ENCODE measurements at regions not wholly inside any gene's neighbourhood (a gene's known extent, or its start where the extent isn't known, plus 50 kb on each side); places are given as distances from the start of the nearest gene placed in this dataset.
A peak's percentile ranks its signal among the peaks of the same experiment; 100 is the strongest.

DNA sequence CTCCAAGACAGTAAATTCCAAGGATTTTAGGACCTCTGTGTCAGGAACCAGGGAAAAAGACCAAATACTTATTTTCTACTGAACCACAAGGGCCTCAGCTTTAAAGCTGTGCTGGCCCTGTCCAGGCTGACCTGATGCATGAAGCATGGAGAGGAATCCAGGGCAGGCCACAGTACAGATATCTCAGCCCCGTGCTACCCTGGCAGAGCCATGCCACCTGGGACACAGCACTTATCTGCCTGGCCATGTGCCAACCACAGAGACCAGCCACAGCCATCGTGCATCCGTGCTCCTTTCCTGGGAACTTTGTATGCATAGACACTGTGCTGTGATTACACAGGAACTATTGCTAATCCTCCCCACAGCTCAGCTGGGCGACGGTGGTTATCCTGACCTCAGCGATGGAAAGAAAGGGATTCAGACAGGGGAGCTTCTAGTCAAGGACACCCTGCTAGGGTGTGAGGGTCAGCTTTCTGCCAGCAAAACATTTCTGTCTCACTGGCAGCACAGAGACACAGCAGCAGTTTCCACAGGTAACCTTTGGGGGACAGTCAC is 687.4 kb upstream of the ID2 start:
- peak; percentile 45 for DNase-seq

DNA sequence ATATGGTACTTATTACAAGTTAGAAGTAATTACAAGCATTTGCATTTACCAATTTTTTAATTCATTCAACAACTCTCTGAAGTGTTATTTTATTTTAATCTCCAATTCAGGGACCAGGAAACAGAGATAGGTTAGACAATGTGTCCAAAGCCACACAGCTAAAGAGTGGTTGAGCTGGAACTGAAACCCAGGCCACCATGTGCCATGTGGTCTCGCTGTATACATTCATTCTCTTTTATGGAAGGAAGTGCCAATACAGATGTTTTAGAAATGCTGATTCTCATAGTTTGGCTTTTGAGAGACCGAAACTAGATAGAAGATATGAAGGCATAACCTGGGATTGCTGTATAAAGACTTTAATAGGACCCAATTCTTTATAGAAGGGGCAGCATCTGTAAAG is 684.6 kb upstream of the ID2 start:
- no peak for DNase-seq

DNA sequence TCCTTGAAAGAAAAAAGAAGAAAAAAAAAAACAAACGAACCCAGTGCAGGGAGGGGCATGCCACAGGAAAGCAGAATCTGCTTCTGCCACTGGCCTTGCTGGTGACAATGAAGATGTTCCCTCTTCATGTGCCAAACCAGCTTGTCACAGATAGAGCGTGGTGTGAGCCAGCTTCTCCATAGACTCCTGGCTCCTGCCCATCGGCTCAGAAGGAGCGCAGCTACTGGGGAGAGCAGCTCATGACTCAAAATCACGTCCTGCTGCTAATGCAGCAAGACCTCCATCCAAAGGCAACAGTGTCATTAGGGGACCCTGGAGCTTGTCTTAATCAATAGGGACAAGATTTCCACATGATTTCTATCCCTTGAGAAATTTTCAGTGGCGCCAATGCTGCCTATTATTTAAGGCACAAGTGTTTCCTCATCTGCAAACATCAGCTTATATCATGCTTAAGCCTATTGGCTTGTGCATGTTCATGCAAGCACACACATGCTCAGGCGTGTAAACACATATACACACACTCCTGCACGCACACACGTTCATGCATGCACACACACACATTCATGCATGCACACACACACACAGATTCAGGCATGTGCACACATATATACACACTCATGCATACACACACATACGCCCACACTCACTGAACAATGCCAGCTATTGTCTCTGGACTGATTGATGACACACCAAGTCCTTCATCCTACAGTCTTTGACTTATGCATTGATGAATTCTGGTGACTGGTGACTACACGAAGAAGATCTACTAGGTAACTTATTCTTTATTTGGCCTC is 682.0 kb upstream of the ID2 start:
- no peak for DNase-seq

DNA sequence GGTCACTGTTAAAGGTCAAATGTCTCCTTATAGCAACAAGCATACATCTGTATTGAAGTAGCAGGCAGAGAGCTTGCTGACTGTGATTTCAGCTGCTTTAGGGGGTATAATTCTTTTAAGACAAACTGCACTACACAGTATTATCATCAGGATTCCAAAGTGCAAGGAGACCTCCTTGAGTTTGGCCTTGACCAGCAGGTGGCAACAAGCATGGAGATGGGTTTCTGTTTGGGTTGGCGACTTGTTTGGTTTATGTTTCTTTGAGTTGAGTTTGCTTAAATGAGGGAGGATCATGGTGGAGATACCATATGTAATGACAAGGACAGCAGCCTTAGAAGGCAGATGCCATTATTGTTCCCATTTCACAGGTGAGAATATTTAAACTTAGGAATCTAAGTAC is 681.0 kb upstream of the ID2 start:
- no peak for DNase-seq

DNA sequence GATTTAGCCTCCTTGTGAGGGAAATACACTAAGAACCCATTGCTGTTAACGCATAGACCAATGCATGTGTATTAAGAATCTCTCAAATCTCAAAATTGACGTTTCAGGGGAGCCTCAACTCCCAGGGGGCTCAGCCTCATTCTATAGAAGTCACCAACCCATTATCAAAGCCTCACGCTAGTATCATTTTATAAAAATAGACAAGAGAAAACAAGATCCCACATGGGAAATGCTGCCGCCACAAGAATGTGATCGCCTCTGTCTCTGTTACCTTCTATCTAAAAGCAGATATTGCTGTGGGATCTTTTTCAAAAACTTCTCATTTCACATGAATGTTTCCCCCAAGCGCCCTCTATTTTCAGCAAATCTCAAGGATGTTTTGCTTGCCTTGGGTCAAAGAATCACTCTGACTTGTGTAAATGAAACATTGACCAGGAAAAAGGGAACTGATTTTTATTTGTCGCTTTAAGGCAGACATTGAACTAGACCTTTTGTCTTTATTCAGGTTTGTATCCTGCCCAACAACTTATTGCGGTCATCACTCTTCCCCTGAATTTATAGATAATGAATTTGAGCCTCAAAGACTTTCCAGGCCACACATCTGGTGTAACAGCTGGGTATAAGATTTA is 679.0 kb upstream of the ID2 start:
- no peak for DNase-seq

DNA sequence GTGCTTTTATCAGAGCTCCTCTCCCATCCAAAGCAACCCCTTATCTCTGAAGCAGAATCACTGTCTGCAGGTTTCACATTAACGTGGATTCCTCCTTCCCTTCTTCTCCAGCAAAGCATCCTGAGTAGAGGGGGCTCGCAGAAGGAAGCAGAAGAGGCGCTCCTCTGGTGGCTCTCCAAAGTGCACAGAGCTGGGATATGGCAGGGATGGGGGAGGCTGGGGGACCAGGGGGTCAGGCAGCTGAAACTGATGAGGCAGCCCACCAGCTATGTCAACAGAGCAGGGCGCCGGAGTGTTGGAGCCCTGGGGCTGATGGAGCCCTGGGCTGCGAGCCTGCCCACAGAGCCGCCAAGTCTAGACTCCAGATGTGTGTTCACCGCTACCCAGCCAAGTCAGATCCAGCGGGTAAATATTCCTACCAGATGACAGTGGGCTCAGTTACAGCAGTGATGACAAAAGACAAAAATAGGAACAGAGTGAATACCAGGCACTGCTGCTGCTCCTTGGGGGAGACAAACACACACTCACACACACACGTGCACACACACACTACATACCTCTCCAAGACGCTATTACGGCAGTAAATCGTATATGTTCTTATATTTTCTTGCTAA is 678.3 kb upstream of the ID2 start:
- DNase-seq: no peak

DNA sequence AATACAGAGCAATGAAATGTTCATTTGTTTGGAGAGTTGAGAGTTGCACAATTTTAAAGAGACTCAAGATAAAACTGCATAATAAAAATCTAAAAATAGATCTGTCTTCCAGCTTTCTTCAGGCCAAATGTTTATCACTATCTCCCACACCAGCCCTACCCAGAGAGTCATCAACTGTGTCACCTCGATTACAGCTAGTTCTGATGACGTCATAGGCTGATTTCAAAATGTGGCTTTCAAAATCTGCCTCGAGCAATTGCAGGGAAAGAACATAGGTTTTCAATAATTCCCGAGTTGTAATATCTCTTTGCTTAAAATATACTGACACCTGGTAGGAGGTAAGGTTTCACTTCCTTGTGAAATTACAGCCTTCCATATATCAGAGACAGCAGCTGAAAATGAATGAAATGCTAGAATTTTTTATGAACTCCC is 677.6 kb upstream of the ID2 start:
- DNase-seq: no peak

DNA sequence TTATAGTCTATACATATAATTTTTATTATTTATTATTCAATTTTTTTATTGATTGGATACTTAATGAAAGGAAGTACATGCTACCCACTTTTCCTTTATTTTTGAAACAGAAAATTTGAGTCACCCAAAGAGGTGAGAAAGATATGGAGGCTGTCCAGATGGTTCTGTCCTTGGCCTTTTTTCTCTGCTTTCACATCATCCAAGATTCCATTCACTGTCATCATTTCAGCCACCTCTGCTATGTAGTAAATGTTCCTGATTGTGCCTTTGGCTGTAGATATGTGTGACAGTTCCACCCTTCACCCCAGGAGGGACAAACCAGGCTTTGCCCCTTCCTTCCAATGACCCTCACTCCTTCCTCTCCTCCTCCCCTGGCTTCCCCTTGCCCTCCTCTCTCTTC is 675.7 kb upstream of the ID2 start:
- no peak for DNase-seq

DNA sequence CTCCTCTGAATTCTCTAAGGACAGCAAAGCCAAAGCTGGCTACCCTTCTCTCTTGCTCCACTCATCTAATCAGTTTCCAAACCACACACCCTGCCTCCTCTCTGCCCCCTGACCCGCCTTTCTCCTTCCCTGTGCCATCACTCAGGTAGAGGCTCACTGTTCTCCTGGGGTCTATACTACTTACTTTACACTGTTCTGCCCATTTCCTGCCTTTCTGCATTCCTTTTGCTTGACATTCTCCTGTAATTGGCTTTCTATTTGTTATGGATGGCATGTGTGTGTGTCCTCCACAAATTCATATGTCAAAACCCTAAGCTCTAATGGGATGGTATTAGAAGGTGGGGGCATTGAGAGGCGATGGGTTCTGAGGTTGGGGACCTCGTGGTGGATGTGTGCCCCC is 675.2 kb upstream of the ID2 start:
- DNase-seq: no peak

DNA sequence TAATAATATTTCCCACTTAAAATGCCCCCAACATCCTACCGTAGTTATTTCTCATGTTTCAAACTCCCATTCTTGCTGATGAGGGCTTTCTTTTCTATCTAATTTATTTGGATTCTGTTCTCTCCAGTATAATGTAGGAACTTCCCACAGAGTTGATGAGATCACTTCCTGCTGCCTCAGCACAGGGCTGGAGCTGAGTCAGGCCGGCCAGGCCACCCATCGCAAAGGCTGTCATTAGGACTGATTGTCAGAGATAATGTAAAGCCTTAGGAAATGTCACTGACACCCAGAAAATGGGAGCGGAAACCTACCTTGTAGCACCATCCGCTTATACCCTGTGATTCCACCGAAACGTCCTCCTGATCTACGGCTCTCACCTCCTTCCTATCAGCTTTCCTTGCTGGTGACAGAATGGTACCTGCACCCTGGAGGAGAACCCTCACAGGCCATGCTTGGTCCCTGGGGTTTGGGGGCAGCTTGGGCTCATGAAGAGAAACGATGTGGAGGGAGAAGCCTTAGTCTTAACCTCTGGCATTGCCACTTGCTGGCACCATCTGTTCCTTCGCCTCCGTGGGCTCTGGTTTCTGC is 672.8 kb upstream of the ID2 start:
- no peak for DNase-seq

DNA sequence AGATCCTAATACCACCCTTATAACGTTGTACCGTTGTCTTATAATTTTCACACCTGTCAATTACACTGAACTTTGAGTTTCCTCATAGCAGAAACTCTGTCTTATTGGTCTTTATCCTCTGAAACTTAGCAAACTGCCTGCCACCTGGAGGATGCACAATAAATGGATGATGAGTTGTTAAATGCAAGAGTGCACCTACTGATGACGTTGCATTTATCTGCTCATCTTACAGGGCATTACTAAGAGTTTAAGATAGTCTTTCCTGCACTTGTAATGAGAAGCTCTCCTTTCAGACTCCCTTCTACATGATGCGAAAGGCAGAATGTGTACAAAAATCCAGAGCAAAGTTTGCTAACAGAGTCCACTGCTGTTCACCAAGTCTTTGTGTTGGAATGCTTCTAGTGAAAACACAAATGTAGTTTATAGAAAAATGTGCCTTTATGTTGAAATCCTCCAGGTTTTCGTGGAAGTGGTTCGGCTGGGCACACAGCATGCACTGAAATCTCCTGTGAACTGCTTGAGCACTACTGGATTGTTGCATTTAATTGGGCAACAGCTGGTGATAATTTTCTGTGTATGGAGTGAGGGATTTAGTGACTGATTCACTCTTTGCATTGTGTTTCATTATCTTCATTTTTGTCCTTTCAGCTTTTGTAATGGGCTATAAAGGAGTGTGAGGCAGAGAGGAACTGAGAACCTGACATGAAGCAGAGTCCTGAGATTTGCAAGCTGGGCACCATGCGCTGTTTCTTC is 665.8 kb upstream of the ID2 start:
- DNase-seq: peak; percentile 69

DNA sequence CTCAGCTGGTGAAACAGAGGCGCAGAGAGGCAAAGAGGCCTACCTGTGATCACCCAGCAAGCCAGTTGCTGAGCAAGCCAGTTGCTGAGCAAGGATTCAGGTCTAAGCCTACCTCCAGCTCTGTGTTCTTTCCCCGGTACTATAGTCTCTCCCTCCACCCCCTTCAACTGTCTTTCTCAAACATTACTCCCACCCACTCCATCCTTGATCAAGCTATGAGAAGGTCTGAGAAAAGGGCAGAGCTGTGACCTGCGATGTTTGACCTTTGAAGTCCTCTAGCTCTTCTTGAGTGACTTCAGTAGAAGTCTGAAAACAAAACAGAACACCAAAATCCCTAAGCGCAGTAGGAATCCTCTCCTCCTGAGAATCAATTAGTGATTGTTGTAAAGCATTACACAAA is 665.2 kb upstream of the ID2 start:
- no peak for DNase-seq

DNA sequence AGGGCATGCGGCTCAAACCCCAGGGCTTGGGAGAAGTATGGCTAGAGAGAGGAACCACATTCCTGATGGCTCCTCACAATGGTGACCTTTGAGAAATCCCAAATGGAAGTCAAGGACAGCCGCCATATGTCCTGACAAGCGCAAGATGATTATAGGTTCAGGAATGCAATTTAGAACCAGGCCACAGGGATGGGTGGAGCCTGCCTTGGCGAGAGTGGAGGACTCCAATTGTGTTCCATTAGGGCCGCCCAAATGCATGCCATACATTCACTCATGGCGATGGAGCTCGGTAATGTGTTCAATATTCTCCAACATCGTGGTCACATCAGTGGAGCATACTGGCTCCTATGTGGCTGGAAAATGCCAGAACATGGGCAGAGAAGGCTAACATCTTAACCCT is 662.9 kb upstream of the ID2 start:
- no peak for DNase-seq

DNA sequence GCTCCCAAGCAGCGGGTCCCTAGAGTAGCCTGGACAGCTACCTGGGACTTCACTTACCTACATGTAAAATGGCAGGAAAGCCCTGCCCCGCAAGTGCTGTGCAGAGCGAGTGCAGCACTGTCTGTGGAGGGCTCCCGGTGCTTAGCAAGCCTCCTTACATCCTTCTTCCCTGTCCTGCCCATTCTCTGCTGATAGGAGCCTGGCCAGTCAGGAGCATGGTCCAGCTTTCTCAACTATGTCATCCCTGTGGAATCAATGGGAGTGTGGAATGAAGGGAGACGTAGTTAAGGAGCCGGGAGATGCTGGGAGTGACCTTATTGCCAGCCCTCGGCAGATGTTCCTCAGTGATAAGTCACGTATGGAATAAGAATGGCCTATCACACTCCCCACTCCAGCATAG is 661.9 kb upstream of the ID2 start:
- DNase-seq: no peak

DNA sequence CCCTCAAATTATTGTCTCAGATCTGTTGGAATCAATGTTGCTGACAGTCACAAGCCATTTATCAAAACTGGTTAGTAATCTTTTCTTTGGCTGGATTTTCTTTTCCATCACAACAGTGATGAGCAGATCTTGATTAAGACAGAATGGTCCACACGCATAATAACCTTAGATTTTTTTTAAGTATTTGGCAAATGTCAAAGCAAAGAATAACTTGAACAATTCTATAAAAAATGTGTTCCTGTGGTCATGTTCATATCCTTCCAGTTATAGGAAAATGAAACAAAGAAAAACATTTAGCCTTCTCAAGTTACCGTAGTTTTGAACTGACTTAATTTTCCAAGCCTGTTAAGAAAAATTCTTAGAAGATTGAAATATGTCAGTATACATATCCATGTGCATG is 659.9 kb upstream of the ID2 start:
- no peak for DNase-seq

DNA sequence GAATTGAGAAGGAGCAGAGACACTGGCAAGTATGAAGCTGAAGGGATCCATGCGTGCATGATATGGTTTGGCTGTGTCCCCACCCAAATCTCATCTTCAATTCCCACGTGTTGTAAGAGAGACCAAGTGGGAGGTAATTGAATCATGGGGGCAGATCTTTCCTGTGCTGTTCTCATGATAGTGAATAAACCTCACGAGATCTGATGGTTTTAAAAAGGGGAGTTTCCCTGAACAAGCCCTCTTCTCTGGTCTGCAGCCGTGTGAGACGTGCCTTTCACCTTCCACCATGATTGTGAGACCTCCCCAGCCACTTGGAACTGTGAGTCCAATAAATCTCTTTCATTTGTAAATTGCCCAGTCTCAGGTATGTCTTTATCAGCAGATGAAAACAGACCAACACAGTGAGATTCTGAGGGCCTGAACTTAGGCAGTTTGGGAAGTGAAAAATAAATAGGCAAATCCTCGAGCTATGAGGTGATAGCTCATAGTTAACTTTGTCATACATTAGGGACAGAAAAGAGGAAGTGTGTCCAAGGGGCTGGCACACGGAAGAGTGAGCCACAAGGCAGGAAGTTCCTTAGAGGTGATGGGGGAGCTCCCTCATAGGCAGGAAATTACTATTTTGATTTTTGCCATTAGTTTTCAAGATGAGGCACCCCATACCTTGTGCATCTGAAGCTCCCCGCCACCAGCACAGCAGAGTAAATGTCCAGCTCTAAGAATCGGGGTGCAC is 658.8 kb upstream of the ID2 start:
- DNase-seq: no peak

DNA sequence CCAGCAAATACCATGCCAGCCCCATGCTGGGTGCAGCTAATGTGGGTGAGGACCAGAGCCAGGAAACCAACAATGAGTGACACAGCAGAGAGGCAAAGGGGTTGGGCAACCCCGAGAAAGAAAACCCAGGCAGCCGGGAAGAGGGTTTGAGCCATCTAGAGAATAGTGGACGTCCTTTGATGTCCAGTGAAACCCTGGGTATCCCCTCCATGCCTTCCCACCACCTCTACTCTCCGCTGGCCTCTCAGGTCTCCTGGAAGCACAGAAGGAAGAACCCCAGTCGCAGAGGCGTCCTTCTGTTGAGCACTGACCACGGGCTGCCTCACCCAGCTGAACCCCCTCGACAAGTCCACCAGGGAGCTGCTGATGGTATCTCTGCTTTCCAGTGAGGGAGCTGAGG is 657.4 kb upstream of the ID2 start:
- no peak for DNase-seq

DNA sequence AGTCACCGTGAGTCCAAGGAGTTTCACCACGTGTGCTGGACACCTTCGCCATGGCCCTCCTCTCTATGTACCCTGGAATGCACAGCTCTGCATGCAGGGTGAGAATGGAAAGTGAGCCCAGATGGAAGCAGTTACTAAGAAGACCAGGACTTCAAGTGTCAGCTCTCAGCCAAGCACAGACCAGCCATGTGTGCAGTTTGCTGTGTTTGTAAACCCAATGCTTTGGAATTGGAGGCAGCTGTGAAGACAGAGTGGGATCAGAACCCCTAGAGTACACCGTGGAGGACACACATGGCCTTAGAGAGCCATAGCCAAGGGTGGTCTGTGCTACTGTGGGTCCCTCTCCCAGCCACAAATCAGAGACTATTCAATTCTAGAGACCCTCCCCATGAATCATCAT is 655.5 kb upstream of the ID2 start:
- no peak for DNase-seq

DNA sequence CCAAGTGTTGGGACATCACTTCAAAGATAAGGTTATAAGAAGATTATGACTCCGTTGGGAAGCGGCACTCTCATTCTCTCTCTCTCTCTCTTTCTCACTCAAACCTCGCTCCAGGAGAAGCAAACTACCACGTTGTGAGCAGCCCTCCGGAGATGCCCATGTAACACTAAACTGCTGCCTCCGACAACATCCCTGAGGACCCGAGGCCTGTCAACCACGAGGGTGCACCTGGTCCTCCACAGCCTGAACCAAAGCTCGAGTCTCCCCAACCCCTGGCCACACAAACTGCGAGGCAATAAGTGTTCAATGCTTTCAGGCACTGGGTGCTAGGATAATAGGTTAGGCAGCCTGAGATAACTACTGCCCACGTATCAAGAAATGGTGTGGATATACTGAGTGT is 654.5 kb upstream of the ID2 start:
- no peak for DNase-seq

DNA sequence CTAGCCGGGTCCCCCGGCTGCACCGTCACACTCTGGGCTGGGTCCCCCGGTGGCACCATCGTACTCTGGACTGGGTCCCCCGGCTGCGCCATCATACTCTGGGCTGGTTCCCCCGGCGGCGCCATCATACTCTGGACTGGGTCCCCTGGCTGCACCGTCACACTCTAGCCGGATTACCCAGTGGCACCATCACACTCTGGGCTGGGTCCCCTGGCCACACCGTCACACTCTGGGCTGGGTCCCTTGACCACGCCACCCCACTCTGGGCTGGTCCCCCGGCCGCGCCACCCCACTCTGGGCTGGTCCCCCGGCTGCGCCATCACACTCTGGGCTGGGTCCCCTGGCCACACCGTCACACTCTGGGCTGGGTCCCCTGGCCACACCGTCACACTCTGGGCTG is 653.8 kb upstream of the ID2 start:
- DNase-seq: no peak

DNA sequence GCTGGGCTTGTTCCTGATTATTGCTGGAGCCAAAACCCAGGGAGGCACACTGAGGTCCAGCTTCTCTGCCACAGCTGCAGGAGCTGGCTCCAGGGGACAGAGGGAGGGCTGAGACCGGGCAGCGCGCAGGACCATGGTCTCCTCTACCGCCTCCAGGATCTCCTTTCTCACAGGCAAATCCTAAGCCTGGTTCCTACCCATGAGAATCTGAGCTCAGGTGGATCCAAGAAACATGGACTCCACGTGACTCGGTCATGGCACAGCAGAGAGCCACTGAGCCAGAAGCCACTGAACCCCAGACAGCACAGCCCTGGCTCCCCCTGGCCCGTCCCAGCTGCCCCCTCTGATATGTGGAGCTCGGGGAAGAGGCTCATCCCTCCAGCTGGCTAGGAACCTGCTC is 653.4 kb upstream of the ID2 start:
- DNase-seq: no peak

DNA sequence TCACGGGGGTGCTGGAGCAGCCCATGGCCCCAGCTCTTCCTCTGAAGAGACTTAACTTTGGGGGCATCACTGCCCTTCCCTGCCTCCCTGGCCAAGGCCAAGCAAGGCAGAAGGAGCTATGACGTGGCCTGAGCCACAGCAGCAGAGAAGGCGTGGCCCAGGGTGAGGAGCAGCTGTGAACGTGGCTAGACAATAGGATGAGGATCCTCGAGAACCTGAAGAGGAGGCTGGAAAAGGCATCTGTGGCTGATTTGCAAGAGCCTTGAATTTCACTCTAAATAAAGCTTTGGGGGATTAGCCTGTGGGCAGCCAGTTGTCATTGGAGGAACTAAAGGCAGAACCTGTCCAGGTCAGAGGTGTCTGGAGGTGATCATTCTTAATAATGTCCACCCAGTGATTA is 652.9 kb upstream of the ID2 start:
- DNase-seq: peak; percentile 96
